WTC11 (cell line): ENCODE measurements at regions not wholly inside any gene's neighbourhood (a gene's known extent, or its start where the extent isn't known, plus 50 kb on each side); places are given as distances from the start of the nearest gene placed in this dataset.

Source experiments
- ATAC-seq: fragments of 200-7000 bp; cut with Tn5 transposase; 2 replicates; pipeline ENCODE4 v1.10.0; 2021; ENCODE audit warnings: mild to moderate bottlenecking, moderate library complexity
- CTCF ChIA-PET: fragments of 300-600 bp; sonication (Branson Sonifier 250); formaldehyde crosslinking; loops from one replicate; lab custom pipeline; 2021; ENCODE audit warnings: antibody characterized with exemption; lab: Charles Lee
- POLR2A ChIA-PET: fragments of 350-600 bp; sonication (Branson Sonifier 250); formaldehyde crosslinking; loops from one replicate; lab custom pipeline; 2021; ENCODE audit warnings: antibody characterized with exemption; lab: Charles Lee
- DNase-seq: peaks from one replicate; pipeline ENCODE4 v3.0.0; 2021; ENCODE audit warnings: low spot score
- H3K27ac Mint-ChIP-seq: 2 replicates; pipeline ENCODE4 v1.8.0; 2021; ENCODE audit warnings: mixed read lengths
- H3K27me3 Mint-ChIP-seq: 2 replicates; pipeline ENCODE4 v1.8.0; 2021; ENCODE audit warnings: low read depth, mild to moderate bottlenecking, moderate library complexity, mixed read lengths
- H3K36me3 Mint-ChIP-seq: 2 replicates; pipeline ENCODE4 v1.8.0; 2021; ENCODE audit warnings: mixed read lengths
- H3K4me1 Mint-ChIP-seq: 2 replicates; pipeline ENCODE4 v1.8.0; 2022; ENCODE audit warnings: mixed read lengths
- H3K4me3 Mint-ChIP-seq: 2 replicates; pipeline ENCODE4 v1.8.0; 2021; ENCODE audit warnings: mild to moderate bottlenecking, moderate library complexity, mixed read lengths
- H3K9me3 Mint-ChIP-seq: 2 replicates; pipeline ENCODE4 v1.8.0; 2021; ENCODE audit warnings: mixed read lengths
- EMX1 ChIP-seq: fragments of 250-450 bp; sonication (Bioruptor Pico); IDR thresholded peaks from 2 replicates; pipeline ENCODE4 v1.8.0; 2021; ENCODE audit warnings: mild to moderate bottlenecking
- ESRRA ChIP-seq: sonication (generic); formaldehyde crosslinking; IDR thresholded peaks from 2 replicates; pipeline ENCODE4 v1.8.1; 2022; ENCODE audit warnings: mild to moderate bottlenecking, missing genetic modification reagents, borderline replicate concordance
- GABPB1 ChIP-seq: sonication (generic); formaldehyde crosslinking; IDR thresholded peaks from 2 replicates; pipeline ENCODE4 v1.8.1; 2023; ENCODE audit warnings: mild to moderate bottlenecking, missing genetic modification reagents
- NR3C1 ChIP-seq: sonication (generic); formaldehyde crosslinking; conservative IDR thresholded peaks from 2 replicates; pipeline ENCODE4 v1.8.1; 2023; ENCODE audit warnings: low read depth, mild to moderate bottlenecking, missing genetic modification reagents
- OVOL2 ChIP-seq: fragments of 250-450 bp; sonication (Bioruptor Pico); IDR thresholded peaks from 2 replicates; pipeline ENCODE4 v1.9.0; 2021; ENCODE audit warnings: mild to moderate bottlenecking, borderline replicate concordance
- RELA ChIP-seq: sonication (generic); formaldehyde crosslinking; IDR thresholded peaks from 2 replicates; pipeline ENCODE4 v1.8.1; 2022; ENCODE audit warnings: missing genetic modification reagents, mild to moderate bottlenecking, borderline replicate concordance
- SMAD4 ChIP-seq: sonication (generic); formaldehyde crosslinking; IDR thresholded peaks from 2 replicates; pipeline ENCODE4 v1.8.0; 2022; ENCODE audit warnings: mild to moderate bottlenecking, missing genetic modification reagents
- TF ChIP-seq, protein P1 (sequence below): fragments of 250-450 bp; sonication (Bioruptor Pico); IDR thresholded peaks from 2 replicates; pipeline ENCODE4 v1.9.0; 2021; ENCODE audit warnings: mild to moderate bottlenecking, borderline replicate concordance
- TF ChIP-seq, protein P2 (sequence below): sonication (generic); formaldehyde crosslinking; IDR thresholded peaks from 2 replicates; pipeline ENCODE4 v1.8.1; 2023; ENCODE audit warnings: mild to moderate bottlenecking, missing genetic modification reagents, borderline replicate concordance
- TF ChIP-seq, protein P3 (sequence below): sonication (generic); formaldehyde crosslinking; IDR thresholded peaks from 2 replicates; pipeline ENCODE4 v1.8.1; 2022; ENCODE audit warnings: mild to moderate bottlenecking, missing genetic modification reagents, moderate library complexity, borderline replicate concordance
- TF ChIP-seq, protein P4 (sequence below): sonication (generic); formaldehyde crosslinking; IDR thresholded peaks from 2 replicates; pipeline ENCODE4 v1.8.0; 2022; ENCODE audit warnings: mild to moderate bottlenecking, missing genetic modification reagents
- TF ChIP-seq, protein P5 (sequence below): sonication (generic); formaldehyde crosslinking; IDR thresholded peaks from 2 replicates; pipeline ENCODE4 v1.8.1; 2023; ENCODE audit warnings: mild to moderate bottlenecking, missing genetic modification reagents
- TF ChIP-seq, protein P6 (sequence below): sonication (generic); formaldehyde crosslinking; IDR thresholded peaks from 2 replicates; pipeline ENCODE4 v1.8.0; 2023; ENCODE audit warnings: mild to moderate bottlenecking, missing genetic modification reagents

DNA sequence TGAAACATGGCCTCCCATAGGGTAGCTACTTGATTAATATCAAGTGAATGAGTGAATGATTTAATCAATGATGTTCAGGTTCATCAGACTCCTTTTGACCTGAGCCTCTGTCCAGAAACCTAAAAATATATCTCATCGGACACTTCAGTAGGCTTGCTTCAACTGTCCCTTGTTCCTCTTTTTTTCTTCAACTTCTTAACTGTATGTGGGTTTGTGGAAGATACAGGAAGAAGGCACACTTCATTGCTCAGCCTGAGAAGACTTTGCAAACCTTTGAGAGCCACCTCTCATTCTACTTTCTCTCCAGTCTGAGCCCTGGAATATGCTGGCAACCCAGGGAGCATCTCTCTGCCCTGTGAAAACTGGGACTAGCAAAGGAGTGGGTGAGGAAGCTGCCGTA is 557.0 kb downstream of the FGF9 start:
- H3K36me3 Mint-ChIP-seq, result no peaks in the 10 kb centered on the region
- ATAC-seq (no peak), DNase-seq (no peak)
- no peak for TF ChIP-seq NR3C1 (CRISPR knock-in tag)
- no peak for TF ChIP-seq GABPB1 (CRISPR knock-in tag)
- TF ChIP-seq OVOL2, result no peak
- TF ChIP-seq, protein P1, sequence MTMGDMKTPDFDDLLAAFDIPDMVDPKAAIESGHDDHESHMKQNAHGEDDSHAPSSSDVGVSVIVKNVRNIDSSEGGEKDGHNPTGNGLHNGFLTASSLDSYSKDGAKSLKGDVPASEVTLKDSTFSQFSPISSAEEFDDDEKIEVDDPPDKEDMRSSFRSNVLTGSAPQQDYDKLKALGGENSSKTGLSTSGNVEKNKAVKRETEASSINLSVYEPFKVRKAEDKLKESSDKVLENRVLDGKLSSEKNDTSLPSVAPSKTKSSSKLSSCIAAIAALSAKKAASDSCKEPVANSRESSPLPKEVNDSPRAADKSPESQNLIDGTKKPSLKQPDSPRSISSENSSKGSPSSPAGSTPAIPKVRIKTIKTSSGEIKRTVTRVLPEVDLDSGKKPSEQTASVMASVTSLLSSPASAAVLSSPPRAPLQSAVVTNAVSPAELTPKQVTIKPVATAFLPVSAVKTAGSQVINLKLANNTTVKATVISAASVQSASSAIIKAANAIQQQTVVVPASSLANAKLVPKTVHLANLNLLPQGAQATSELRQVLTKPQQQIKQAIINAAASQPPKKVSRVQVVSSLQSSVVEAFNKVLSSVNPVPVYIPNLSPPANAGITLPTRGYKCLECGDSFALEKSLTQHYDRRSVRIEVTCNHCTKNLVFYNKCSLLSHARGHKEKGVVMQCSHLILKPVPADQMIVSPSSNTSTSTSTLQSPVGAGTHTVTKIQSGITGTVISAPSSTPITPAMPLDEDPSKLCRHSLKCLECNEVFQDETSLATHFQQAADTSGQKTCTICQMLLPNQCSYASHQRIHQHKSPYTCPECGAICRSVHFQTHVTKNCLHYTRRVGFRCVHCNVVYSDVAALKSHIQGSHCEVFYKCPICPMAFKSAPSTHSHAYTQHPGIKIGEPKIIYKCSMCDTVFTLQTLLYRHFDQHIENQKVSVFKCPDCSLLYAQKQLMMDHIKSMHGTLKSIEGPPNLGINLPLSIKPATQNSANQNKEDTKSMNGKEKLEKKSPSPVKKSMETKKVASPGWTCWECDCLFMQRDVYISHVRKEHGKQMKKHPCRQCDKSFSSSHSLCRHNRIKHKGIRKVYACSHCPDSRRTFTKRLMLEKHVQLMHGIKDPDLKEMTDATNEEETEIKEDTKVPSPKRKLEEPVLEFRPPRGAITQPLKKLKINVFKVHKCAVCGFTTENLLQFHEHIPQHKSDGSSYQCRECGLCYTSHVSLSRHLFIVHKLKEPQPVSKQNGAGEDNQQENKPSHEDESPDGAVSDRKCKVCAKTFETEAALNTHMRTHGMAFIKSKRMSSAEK (CRISPR knock-in tag), result no peak
- TF ChIP-seq EMX1 (CRISPR knock-in tag), result no peak
- TF ChIP-seq, protein P2, sequence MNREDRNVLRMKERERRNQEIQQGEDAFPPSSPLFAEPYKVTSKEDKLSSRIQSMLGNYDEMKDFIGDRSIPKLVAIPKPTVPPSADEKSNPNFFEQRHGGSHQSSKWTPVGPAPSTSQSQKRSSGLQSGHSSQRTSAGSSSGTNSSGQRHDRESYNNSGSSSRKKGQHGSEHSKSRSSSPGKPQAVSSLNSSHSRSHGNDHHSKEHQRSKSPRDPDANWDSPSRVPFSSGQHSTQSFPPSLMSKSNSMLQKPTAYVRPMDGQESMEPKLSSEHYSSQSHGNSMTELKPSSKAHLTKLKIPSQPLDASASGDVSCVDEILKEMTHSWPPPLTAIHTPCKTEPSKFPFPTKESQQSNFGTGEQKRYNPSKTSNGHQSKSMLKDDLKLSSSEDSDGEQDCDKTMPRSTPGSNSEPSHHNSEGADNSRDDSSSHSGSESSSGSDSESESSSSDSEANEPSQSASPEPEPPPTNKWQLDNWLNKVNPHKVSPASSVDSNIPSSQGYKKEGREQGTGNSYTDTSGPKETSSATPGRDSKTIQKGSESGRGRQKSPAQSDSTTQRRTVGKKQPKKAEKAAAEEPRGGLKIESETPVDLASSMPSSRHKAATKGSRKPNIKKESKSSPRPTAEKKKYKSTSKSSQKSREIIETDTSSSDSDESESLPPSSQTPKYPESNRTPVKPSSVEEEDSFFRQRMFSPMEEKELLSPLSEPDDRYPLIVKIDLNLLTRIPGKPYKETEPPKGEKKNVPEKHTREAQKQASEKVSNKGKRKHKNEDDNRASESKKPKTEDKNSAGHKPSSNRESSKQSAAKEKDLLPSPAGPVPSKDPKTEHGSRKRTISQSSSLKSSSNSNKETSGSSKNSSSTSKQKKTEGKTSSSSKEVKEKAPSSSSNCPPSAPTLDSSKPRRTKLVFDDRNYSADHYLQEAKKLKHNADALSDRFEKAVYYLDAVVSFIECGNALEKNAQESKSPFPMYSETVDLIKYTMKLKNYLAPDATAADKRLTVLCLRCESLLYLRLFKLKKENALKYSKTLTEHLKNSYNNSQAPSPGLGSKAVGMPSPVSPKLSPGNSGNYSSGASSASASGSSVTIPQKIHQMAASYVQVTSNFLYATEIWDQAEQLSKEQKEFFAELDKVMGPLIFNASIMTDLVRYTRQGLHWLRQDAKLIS (CRISPR knock-in tag), result no peak
- TF ChIP-seq, protein P3, sequence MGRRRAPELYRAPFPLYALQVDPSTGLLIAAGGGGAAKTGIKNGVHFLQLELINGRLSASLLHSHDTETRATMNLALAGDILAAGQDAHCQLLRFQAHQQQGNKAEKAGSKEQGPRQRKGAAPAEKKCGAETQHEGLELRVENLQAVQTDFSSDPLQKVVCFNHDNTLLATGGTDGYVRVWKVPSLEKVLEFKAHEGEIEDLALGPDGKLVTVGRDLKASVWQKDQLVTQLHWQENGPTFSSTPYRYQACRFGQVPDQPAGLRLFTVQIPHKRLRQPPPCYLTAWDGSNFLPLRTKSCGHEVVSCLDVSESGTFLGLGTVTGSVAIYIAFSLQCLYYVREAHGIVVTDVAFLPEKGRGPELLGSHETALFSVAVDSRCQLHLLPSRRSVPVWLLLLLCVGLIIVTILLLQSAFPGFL (CRISPR knock-in tag), result no peak
- no peak for TF ChIP-seq SMAD4
- TF ChIP-seq RELA (CRISPR knock-in tag), result no peak
- TF ChIP-seq, protein P4, sequence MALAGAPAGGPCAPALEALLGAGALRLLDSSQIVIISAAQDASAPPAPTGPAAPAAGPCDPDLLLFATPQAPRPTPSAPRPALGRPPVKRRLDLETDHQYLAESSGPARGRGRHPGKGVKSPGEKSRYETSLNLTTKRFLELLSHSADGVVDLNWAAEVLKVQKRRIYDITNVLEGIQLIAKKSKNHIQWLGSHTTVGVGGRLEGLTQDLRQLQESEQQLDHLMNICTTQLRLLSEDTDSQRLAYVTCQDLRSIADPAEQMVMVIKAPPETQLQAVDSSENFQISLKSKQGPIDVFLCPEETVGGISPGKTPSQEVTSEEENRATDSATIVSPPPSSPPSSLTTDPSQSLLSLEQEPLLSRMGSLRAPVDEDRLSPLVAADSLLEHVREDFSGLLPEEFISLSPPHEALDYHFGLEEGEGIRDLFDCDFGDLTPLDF (CRISPR knock-in tag), result no peak
- TF ChIP-seq, protein P5, sequence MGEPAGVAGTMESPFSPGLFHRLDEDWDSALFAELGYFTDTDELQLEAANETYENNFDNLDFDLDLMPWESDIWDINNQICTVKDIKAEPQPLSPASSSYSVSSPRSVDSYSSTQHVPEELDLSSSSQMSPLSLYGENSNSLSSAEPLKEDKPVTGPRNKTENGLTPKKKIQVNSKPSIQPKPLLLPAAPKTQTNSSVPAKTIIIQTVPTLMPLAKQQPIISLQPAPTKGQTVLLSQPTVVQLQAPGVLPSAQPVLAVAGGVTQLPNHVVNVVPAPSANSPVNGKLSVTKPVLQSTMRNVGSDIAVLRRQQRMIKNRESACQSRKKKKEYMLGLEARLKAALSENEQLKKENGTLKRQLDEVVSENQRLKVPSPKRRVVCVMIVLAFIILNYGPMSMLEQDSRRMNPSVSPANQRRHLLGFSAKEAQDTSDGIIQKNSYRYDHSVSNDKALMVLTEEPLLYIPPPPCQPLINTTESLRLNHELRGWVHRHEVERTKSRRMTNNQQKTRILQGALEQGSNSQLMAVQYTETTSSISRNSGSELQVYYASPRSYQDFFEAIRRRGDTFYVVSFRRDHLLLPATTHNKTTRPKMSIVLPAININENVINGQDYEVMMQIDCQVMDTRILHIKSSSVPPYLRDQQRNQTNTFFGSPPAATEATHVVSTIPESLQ (CRISPR knock-in tag), result no peak
- TF ChIP-seq, protein P6, sequence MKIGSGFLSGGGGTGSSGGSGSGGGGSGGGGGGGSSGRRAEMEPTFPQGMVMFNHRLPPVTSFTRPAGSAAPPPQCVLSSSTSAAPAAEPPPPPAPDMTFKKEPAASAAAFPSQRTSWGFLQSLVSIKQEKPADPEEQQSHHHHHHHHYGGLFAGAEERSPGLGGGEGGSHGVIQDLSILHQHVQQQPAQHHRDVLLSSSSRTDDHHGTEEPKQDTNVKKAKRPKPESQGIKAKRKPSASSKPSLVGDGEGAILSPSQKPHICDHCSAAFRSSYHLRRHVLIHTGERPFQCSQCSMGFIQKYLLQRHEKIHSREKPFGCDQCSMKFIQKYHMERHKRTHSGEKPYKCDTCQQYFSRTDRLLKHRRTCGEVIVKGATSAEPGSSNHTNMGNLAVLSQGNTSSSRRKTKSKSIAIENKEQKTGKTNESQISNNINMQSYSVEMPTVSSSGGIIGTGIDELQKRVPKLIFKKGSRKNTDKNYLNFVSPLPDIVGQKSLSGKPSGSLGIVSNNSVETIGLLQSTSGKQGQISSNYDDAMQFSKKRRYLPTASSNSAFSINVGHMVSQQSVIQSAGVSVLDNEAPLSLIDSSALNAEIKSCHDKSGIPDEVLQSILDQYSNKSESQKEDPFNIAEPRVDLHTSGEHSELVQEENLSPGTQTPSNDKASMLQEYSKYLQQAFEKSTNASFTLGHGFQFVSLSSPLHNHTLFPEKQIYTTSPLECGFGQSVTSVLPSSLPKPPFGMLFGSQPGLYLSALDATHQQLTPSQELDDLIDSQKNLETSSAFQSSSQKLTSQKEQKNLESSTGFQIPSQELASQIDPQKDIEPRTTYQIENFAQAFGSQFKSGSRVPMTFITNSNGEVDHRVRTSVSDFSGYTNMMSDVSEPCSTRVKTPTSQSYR (CRISPR knock-in tag), result no peak
- no peak for TF ChIP-seq ESRRA
- no peaks in the 10 kb centered on the region for H3K9me3 Mint-ChIP-seq
- H3K4me1 Mint-ChIP-seq, result 0 out of 2 replicates have a peak, but pooled peaks cover 5% of the 10 kb centered on the region
- ChIA-PET CTCF (no interaction called here), POLR2A (no interaction called here)
- no peaks in the 10 kb centered on the region for H3K27me3 Mint-ChIP-seq
- no peak overlapping the region for H3K4me3 Mint-ChIP-seq
- H3K27ac Mint-ChIP-seq, result no peak overlapping the region
